GM12878 (cell line): ENCODE measurements at regions not wholly inside any gene's neighbourhood (a gene's known extent, or its start where the extent isn't known, plus 50 kb on each side); places are given as distances from the start of the nearest gene placed in this dataset.
A peak's percentile ranks its signal among the peaks of the same experiment; 100 is the strongest.

ENCODE experiments used
- ATAC-seq: fragments of 200-7000 bp; cut with Tn5 transposase; 3 replicates; pipeline ENCODE4 v1.9.1; 2020; ENCODE audit warnings: mild to moderate bottlenecking, moderate library complexity
- BruUV-seq: library from RNA; stranded (reverse); fragments of 400-500 nt; replicated peaks from 2 replicates; lab custom pipeline; 2021; lab: Mats Ljungman, UMichigan
- CTCF ChIA-PET: fragments of 300-600 bp; sonication (Branson Sonifier 250); formaldehyde crosslinking; extraction: SDS; loops from one replicate; lab custom pipeline; 2021; ENCODE audit warnings: inconsistent platforms; lab: Yijun Ruan, JAX
- POLR2A ChIA-PET: fragments of 350-600 bp; formaldehyde crosslinking; extraction: SDS; loops from one replicate; lab custom pipeline; 2021; ENCODE audit warnings: inconsistent platforms; lab: Charles Lee
- RAD21 ChIA-PET: fragments of 300-600 bp; sonication (Branson Sonifier 250); formaldehyde crosslinking; loops from one replicate; lab custom pipeline; 2023; ENCODE audit warnings: antibody characterized with exemption; ENCODE audit not compliant: unreplicated experiment; lab: Charles Lee
- SMC1A ChIA-PET: fragments of 300-600 bp; sonication (Branson Sonifier 250); formaldehyde crosslinking; loops from one replicate; lab custom pipeline; 2023; ENCODE audit not compliant: unreplicated experiment, uncharacterized antibody; lab: Charles Lee
- DNase-seq: peaks from one replicate; pipeline ENCODE4 v3.0.0-alpha.2; 2011; ENCODE audit warnings: low read depth, low spot score
- FAIRE-seq: peaks from 3 replicates; lab custom pipeline; 2011; peaks lifted over from hg19 to GRCh38; lab: Jason Lieb, UNC
- H2AFZ ChIP-seq: 2 replicates; pipeline ENCODE4 v1.6.0; 2011; ENCODE audit warnings: low read depth, low read length, control low read depth; ENCODE audit not compliant: control insufficient read depth
- H3K27ac ChIP-seq: 2 replicates; pipeline ENCODE4 v1.5.1; 2011; ENCODE audit warnings: control low read depth; ENCODE audit not compliant: control insufficient read depth, insufficient read depth
- H3K27me3 ChIP-seq, 2 experiments: replicated peaks in 1 of 2; 2 replicates each; pipeline versions ENCODE4 v1.6.0 to v1.6.1; 2011; ENCODE audit warnings: low read length in 1 of 2; ENCODE audit not compliant: control insufficient read depth in 2 of 2, insufficient read depth in 2 of 2
- H3K36me3 ChIP-seq, 2 experiments: 2 replicates each; pipeline ENCODE4 v1.5.1; 2011; ENCODE audit warnings: low read length in 1 of 2; ENCODE audit not compliant: control insufficient read depth in 2 of 2, insufficient read depth in 2 of 2
- H3K4me1 ChIP-seq: 2 replicates; pipeline ENCODE4 v1.6.1; 2011; ENCODE audit warnings: mild to moderate bottlenecking, low read length, moderate library complexity, mixed read lengths; ENCODE audit not compliant: control insufficient read depth, insufficient read depth
- H3K4me2 ChIP-seq: 2 replicates; pipeline ENCODE4 v1.6.0; 2011; ENCODE audit warnings: control low read depth; ENCODE audit not compliant: control insufficient read depth, insufficient read depth
- H3K4me3 ChIP-seq: fragments of 200-600 bp; sonication (generic); 2 replicates; pipeline ENCODE4 v1.5.1; 2016
- H3K79me2 ChIP-seq: 2 replicates; pipeline ENCODE4 v1.6.0; 2011; ENCODE audit warnings: low read length; ENCODE audit not compliant: control insufficient read depth, insufficient read depth
- H3K9ac ChIP-seq: 2 replicates; pipeline ENCODE4 v1.8.0; 2011; ENCODE audit warnings: low read length, control low read depth, mixed read lengths; ENCODE audit not compliant: control insufficient read depth, insufficient read depth
- H3K9me3 ChIP-seq: replicated peaks from 3 replicates; pipeline ENCODE4 v1.5.1; 2011; ENCODE audit warnings: mild to moderate bottlenecking, low read length; ENCODE audit not compliant: control insufficient read depth, insufficient read depth
- H4K20me1 ChIP-seq: 2 replicates; pipeline ENCODE4 v1.6.0; 2011; ENCODE audit not compliant: control insufficient read depth, insufficient read depth
- ASH2L ChIP-seq: fragments of 300-600, 200-600 bp; sonication (generic); IDR thresholded peaks from 2 replicates; pipeline ENCODE4 v1.6.1; 2017; ENCODE audit warnings: low read depth, mild to moderate bottlenecking, borderline replicate concordance
- MLLT1 ChIP-seq: fragments of 450-650 bp; IDR thresholded peaks from 2 replicates; pipeline ENCODE4 v1.6.1; 2016; ENCODE audit warnings: mild to moderate bottlenecking
- RUNX3 ChIP-seq: IDR thresholded peaks from 2 replicates; pipeline ENCODE4 v1.6.1; 2012; ENCODE audit warnings: low read length, inconsistent platforms
- WGBS: methylation state at CpG from one replicate; pipeline ENCODE4 v1.1.6; 2016; ENCODE audit warnings: low lambda C conversion rate; ENCODE audit not compliant: insufficient replicate concordance, insufficient coverage; ENCODE audit errors: missing lambda C conversion rate; 5-methylcytosine and 5-hydroxymethylcytosine counted together
- in situ Hi-C: fragments of 300-500 bp; cut with MboI; formaldehyde crosslinking; loops from 9 replicates; pipeline ENCODE4 v1.14.3; 2018; ENCODE audit warnings: mixed read lengths
- intact Hi-C: fragments of 100-400 bp; cut with micrococcal nuclease; formaldehyde crosslinking; loops from one replicate; pipeline ENCODE4 v1.14.2; 2022; ENCODE audit not compliant: unreplicated experiment

- WGBS: 46% methylated on average over 6 of the region's 6 CpGs
- no peaks in the 10 kb centered on the region for H3K36me3 ChIP-seq
- no peak overlapping the region for H3K4me3 ChIP-seq
- no peak for DNase-seq
- POLR2A ChIA-PET: no interaction called here
- no peak overlapping the region for H3K4me2 ChIP-seq
- in situ Hi-C loops (no loop called here), intact Hi-C loops (no loop called here)
- no peak for FAIRE-seq
- H3K79me2 ChIP-seq: no peaks in the 10 kb centered on the region
- no peak overlapping the region for H2AFZ ChIP-seq
- H3K27ac ChIP-seq: no peak overlapping the region
- H4K20me1 ChIP-seq: no peaks in the 10 kb centered on the region
- SMC1A ChIA-PET: no interaction called here
- ATAC-seq: no peak
- no TSS peak for BruUV-seq
- RAD21 ChIA-PET: no interaction called here
- H3K4me1 ChIP-seq: peaks cover 3% of the 10 kb centered on the region; the same call in 1 of the 2 replicates
- CTCF ChIA-PET: no interaction called here
- TF ChIP-seq ASH2L: no peak
- TF ChIP-seq RUNX3: peak; percentile 55
- no peaks in the 10 kb centered on the region; the same call in 2 of the 3 replicates for H3K9me3 ChIP-seq
- no peaks in the 10 kb centered on the region for H3K27me3 ChIP-seq
- H3K9ac ChIP-seq: no peak overlapping the region
These were observed 92.7 kb downstream of the PRL start for GRCh38 chr6:22204153-22204552.

GRCh38 chr6:22205266-22205665, 91.6 kb downstream of the PRL start:
- CTCF ChIA-PET: no interaction called here
- in situ Hi-C loops (no loop called here), intact Hi-C loops (no loop called here)
- Histone ChIP-seq H3K36me3 (no peaks in the 10 kb centered on the region), H3K4me2 (no peak overlapping the region), H3K4me1 (peaks cover 3% of the 10 kb centered on the region; the same call in 1 of the 2 replicates), H3K9ac (no peak overlapping the region), H3K27ac (no peak overlapping the region), H3K9me3 (no peaks in the 10 kb centered on the region; the same call in 2 of the 3 replicates), H4K20me1 (no peaks in the 10 kb centered on the region), H3K79me2 (no peaks in the 10 kb centered on the region), H3K4me3 (no peak overlapping the region), H3K27me3 (no peaks in the 10 kb centered on the region), H2AFZ (no peak overlapping the region)
- 53% methylated on average over 1 of the region's 1 CpG for WGBS
- POLR2A ChIA-PET: no interaction called here
- FAIRE-seq (no peak), ATAC-seq (no peak), DNase-seq (no peak)
- RAD21 ChIA-PET: no interaction called here
- BruUV-seq: no TSS peak
- no peak for TF ChIP-seq MLLT1
- SMC1A ChIA-PET: no interaction called here
